ENCODE measurements at regions not wholly inside any gene's neighbourhood (a gene's known extent, or its start where the extent isn't known, plus 50 kb on each side); places are given as distances from the start of the nearest gene placed in this dataset.

- Histone ChIP-seq H3K9me3 (ENCODE audit: control insufficient read depth in 4 of 4, insufficient read depth in 3 of 4, low read length in 3 of 4) (peaks cover 0 to 2% (median 0%) of the 10 kb centered on the region in 4 donors), H3K9ac (ENCODE audit: insufficient read depth in 1 of 2, low read length in 2 of 2) (no peak overlapping the region), H3K36me3 (ENCODE audit: control insufficient read depth in 4 of 4, insufficient read depth in 4 of 4, low read length in 4 of 4) (no peaks in the 10 kb centered on the region), H3K27ac (ENCODE audit: low read depth in 1 of 2, low read length in 1 of 2) (no peak overlapping the region), H3K27me3 (ENCODE audit: control insufficient read depth in 3 of 3, insufficient read depth in 3 of 3, low read length in 2 of 3) (peaks cover 0 to 24% (median 2%) of the 10 kb centered on the region in 3 donors), H3K4me3 (no peak overlapping the region), H3K4me1 (ENCODE audit: control insufficient read depth in 5 of 5, insufficient read depth in 5 of 5, low read length in 5 of 5) (no peaks in the 10 kb centered on the region)
- ATAC-seq (ENCODE audit: insufficient read depth, low FRiP score): no peak
- WGBS, 2 donors: 55 to 62% methylated on average over 4 of the region's 4 CpGs
- no peak for TF ChIP-seq CTCF (IDR thresholded peaks at IDR 0.05; ENCODE audit: control extremely low read depth, extremely low read depth)
- no peak for DNase-seq
These were observed 84.5 kb downstream of the FOXD1 start for GRCh38 chr5:73363911-73364730.

- Histone ChIP-seq H3K9me3 (ENCODE audit: control insufficient read depth in 4 of 4, insufficient read depth in 3 of 4, low read length in 3 of 4) (peaks cover 0 to 2% (median 0%) of the 10 kb centered on the region in 4 donors), H3K36me3 (ENCODE audit: control insufficient read depth in 4 of 4, insufficient read depth in 4 of 4, low read length in 4 of 4) (no peaks in the 10 kb centered on the region), H3K27ac (ENCODE audit: low read depth in 1 of 2, low read length in 1 of 2) (no peak overlapping the region), H3K4me1 (ENCODE audit: control insufficient read depth in 5 of 5, insufficient read depth in 5 of 5, low read length in 5 of 5) (no peaks in the 10 kb centered on the region), H3K9ac (ENCODE audit: insufficient read depth in 1 of 2, low read length in 2 of 2) (no peak overlapping the region), H3K27me3 (ENCODE audit: control insufficient read depth in 3 of 3, insufficient read depth in 3 of 3, low read length in 2 of 3) (peaks cover 0 to 24% (median 2%) of the 10 kb centered on the region in 3 donors), H3K4me3 (no peak overlapping the region)
- ATAC-seq (ENCODE audit: insufficient read depth, low FRiP score): no peak
- DNase-seq: no peak
- TF ChIP-seq CTCF (IDR thresholded peaks at IDR 0.05; ENCODE audit: control extremely low read depth, extremely low read depth): no peak
- 82 to 88% methylated on average over 1 of the region's 1 CpG for WGBS, 2 donors
These were observed 89.2 kb downstream of the FOXD1 start for GRCh38 chr5:73359395-73359794.

GRCh38 chr5:73358366-73358765, 90.2 kb downstream of the FOXD1 start:
- 84 to 85% methylated on average over 3 of the region's 3 CpGs for WGBS, 2 donors
- Histone ChIP-seq H3K36me3 (ENCODE audit: control insufficient read depth in 4 of 4, insufficient read depth in 4 of 4, low read length in 4 of 4) (no peaks in the 10 kb centered on the region), H3K27ac (ENCODE audit: low read depth in 1 of 2, low read length in 1 of 2) (no peak overlapping the region), H3K9ac (ENCODE audit: insufficient read depth in 1 of 2, low read length in 2 of 2) (no peak overlapping the region), H3K4me1 (ENCODE audit: control insufficient read depth in 5 of 5, insufficient read depth in 5 of 5, low read length in 5 of 5) (no peaks in the 10 kb centered on the region), H3K4me3 (no peak overlapping the region), H3K27me3 (ENCODE audit: control insufficient read depth in 3 of 3, insufficient read depth in 3 of 3, low read length in 2 of 3) (peaks cover 0 to 24% (median 0%) of the 10 kb centered on the region in 3 donors), H3K9me3 (ENCODE audit: control insufficient read depth in 4 of 4, insufficient read depth in 3 of 4, low read length in 3 of 4) (peaks cover 0 to 6% (median 0%) of the 10 kb centered on the region in 4 donors)
- no peak for DNase-seq
- ATAC-seq (ENCODE audit: insufficient read depth, low FRiP score): no peak
- no peak for TF ChIP-seq CTCF (IDR thresholded peaks at IDR 0.05; ENCODE audit: control extremely low read depth, extremely low read depth)

All from lung (tissue), 11 donors.